ENCODE measurements at regions not wholly inside any gene's neighbourhood (a gene's known extent, or its start where the extent isn't known, plus 50 kb on each side); places are given as distances from the start of the nearest gene placed in this dataset.

DNA sequence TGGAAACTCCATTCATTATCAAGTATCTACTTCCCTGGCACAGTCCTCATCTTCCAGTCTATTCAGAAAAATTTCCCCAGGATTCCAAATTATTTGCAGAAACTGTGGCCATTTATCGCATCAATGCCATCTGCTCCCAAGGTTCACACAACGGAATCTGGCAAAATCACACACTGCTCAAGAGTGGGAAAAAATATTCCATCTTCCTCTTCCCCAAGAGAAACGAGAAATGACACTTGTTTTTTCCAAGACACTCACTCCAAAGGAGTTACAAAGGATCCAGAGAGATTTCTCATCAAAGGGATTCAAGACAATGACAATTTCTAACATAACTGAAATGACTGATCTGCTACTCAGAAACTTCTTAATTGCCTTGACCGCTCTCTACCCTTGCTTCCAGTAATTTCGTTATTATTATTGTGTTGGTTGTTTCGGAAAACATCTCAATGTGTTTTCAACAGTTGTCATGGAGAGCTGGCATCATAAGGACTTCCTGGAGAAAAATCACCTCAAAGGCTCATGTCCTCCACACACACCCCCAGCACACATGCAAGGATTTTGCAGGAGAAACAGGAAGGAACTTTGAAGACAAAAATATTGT lies 128.0 kb downstream of the PSMG1 start:
- peak overlapping the region; percentile 45 to 77 for H3K27ac ChIP-seq (ENCODE audit: low read depth in 2 of 2, low read length in 2 of 2)
- TF ChIP-seq CTCF (IDR thresholded peaks at IDR 0.05; ENCODE audit: borderline replicate concordance, extremely low read depth, insufficient read depth): no peak

DNA sequence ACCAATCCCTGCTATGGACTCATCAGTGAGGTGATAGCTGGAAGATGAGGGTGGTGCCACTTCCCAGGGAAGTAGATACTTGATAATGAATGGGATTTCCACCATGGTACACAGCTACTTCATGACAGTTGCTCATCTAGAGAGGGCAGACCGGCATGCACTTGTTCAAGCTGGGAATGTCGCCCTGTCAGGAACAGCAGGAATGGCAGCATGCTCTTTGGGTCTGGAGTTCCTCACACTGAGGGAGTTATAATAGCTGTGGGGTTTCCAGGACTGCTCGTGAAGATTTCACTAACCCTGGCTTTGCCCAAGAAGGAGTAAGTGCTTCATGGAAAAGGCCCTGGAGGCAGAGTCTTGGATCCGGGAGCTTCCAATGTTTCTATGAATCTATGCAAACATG lies 129.2 kb downstream of the PSMG1 start:
- Histone ChIP-seq H3K9ac (ENCODE audit: low read length in 3 of 3) (no peak overlapping the region), H3K9me3 (ENCODE audit: control insufficient read depth in 2 of 3, insufficient read depth in 1 of 3, low read length in 3 of 3) (no peaks in the 10 kb centered on the region), H3K4me1 (ENCODE audit: control insufficient read depth in 2 of 3, insufficient read depth in 2 of 3, low read depth in 1 of 3, low read length in 3 of 3) (peaks cover 0 to 2% (median 0%) of the 10 kb centered on the region in 3 donors), H3K27me3 (ENCODE audit: control insufficient read depth, insufficient read depth, low read length) (no peaks in the 10 kb centered on the region), H3K36me3 (ENCODE audit: control insufficient read depth in 2 of 3, insufficient read depth in 3 of 3, low read length in 3 of 3) (no peaks in the 10 kb centered on the region), H3K4me3 (ENCODE audit: low read length in 3 of 3) (no peak overlapping the region), H3K27ac (ENCODE audit: low read depth in 2 of 2, low read length in 2 of 2) (no peak overlapping the region)
- TF ChIP-seq CTCF (IDR thresholded peaks at IDR 0.05; ENCODE audit: borderline replicate concordance, extremely low read depth, insufficient read depth): no peak
- FAIRE-seq (no peak), DNase-seq (no peak)
- intact Hi-C loops (cut with DNase I): no loop called here

More for the DNA sequence above, 128.0 kb downstream of the PSMG1 start:
- peak in 1 of 5 donors; percentile 55 for DNase-seq
- Histone ChIP-seq H3K36me3 (ENCODE audit: control insufficient read depth in 2 of 3, insufficient read depth in 3 of 3, low read length in 3 of 3) (no peaks in the 10 kb centered on the region), H3K9me3 (ENCODE audit: control insufficient read depth in 2 of 3, insufficient read depth in 1 of 3, low read length in 3 of 3) (no peaks in the 10 kb centered on the region), H3K4me1 (ENCODE audit: control insufficient read depth in 2 of 3, insufficient read depth in 2 of 3, low read depth in 1 of 3, low read length in 3 of 3) (peaks cover 0 to 2% (median 0%) of the 10 kb centered on the region in 3 donors), H3K9ac (ENCODE audit: low read length in 3 of 3) (no peak overlapping the region), H3K27me3 (ENCODE audit: control insufficient read depth, insufficient read depth, low read length) (no peaks in the 10 kb centered on the region), H3K4me3 (ENCODE audit: low read length in 3 of 3) (no peak overlapping the region)
- FAIRE-seq: no peak
- intact Hi-C loops (cut with DNase I): no loop called here

GRCh38 chr21:39053126-39053525 lies 130.1 kb downstream of the PSMG1 start:
- Histone ChIP-seq H3K9ac (ENCODE audit: low read length in 3 of 3) (no peak overlapping the region), H3K27ac (ENCODE audit: low read depth in 2 of 2, low read length in 2 of 2) (no peak overlapping the region), H3K36me3 (ENCODE audit: control insufficient read depth in 2 of 3, insufficient read depth in 3 of 3, low read length in 3 of 3) (no peaks in the 10 kb centered on the region), H3K4me3 (ENCODE audit: low read length in 3 of 3) (no peak overlapping the region), H3K27me3 (ENCODE audit: control insufficient read depth, insufficient read depth, low read length) (no peaks in the 10 kb centered on the region), H3K9me3 (ENCODE audit: control insufficient read depth in 2 of 3, insufficient read depth in 1 of 3, low read length in 3 of 3) (no peaks in the 10 kb centered on the region), H3K4me1 (ENCODE audit: control insufficient read depth in 2 of 3, insufficient read depth in 2 of 3, low read depth in 1 of 3, low read length in 3 of 3) (peaks cover 0 to 2% (median 0%) of the 10 kb centered on the region in 3 donors)
- no peak for TF ChIP-seq CTCF (IDR thresholded peaks at IDR 0.05; ENCODE audit: borderline replicate concordance, extremely low read depth, insufficient read depth)
- intact Hi-C loops (cut with DNase I): no loop called here
- DNase-seq: no peak
- FAIRE-seq: no peak

- intact Hi-C loops (cut with DNase I): no loop called here
- Histone ChIP-seq H3K9me3 (ENCODE audit: control insufficient read depth in 2 of 3, insufficient read depth in 1 of 3, low read length in 3 of 3) (no peaks in the 10 kb centered on the region), H3K27ac (ENCODE audit: low read depth in 2 of 2, low read length in 2 of 2) (no peak overlapping the region), H3K9ac (ENCODE audit: low read length in 3 of 3) (no peak overlapping the region), H3K36me3 (ENCODE audit: control insufficient read depth in 2 of 3, insufficient read depth in 3 of 3, low read length in 3 of 3) (no peaks in the 10 kb centered on the region), H3K27me3 (ENCODE audit: control insufficient read depth, insufficient read depth, low read length) (no peaks in the 10 kb centered on the region), H3K4me3 (ENCODE audit: low read length in 3 of 3) (no peak overlapping the region), H3K4me1 (ENCODE audit: control insufficient read depth in 2 of 3, insufficient read depth in 2 of 3, low read depth in 1 of 3, low read length in 3 of 3) (peaks cover 0 to 2% (median 0%) of the 10 kb centered on the region in 3 donors)
- DNase-seq: no peak
- no peak for FAIRE-seq
- no peak for TF ChIP-seq CTCF (IDR thresholded peaks at IDR 0.05; ENCODE audit: borderline replicate concordance, extremely low read depth, insufficient read depth)
Observed at GRCh38 chr21:39052718-39053117, 130.5 kb downstream of the PSMG1 start.

Data from kidney (tissue), 13 donors.